OCI-LY1 (cell line): ENCODE measurements at regions not wholly inside any gene's neighbourhood (a gene's known extent, or its start where the extent isn't known, plus 50 kb on each side); places are given as distances from the start of the nearest gene placed in this dataset.

Experiments used
- H2AFZ ChIP-seq: fragments of 200-600 bp; sonication (generic), shearing (Covaris generic); 2 replicates; pipeline ENCODE4 v1.6.0; 2014; ENCODE audit warnings: antibody characterized with exemption, mild to moderate bottlenecking, low read length
- H3F3A ChIP-seq: fragments of 200-600 bp; sonication (generic), shearing (Covaris generic); 2 replicates; pipeline ENCODE4 v1.6.0; 2014; ENCODE audit warnings: mild to moderate bottlenecking, antibody characterized with exemption, low read length, moderate library complexity; ENCODE audit not compliant: insufficient read depth
- H3K27ac ChIP-seq: fragments of 200-600 bp; sonication (generic); 2 replicates; pipeline ENCODE4 v1.5.1; 2014; ENCODE audit warnings: low read length, mixed run types, mild to moderate bottlenecking, low read depth; ENCODE audit not compliant: poor library complexity, severe bottlenecking
- H3K27me3 ChIP-seq: fragments of 200-600 bp; sonication (generic); 2 replicates; pipeline ENCODE4 v1.6.0; 2014; ENCODE audit warnings: antibody characterized with exemption, mild to moderate bottlenecking, low read length, moderate library complexity; ENCODE audit not compliant: insufficient read depth
- H3K36me3 ChIP-seq: fragments of 200-600 bp; sonication (generic); 2 replicates; pipeline ENCODE4 v1.6.1; 2014; ENCODE audit warnings: mild to moderate bottlenecking, antibody characterized with exemption, low read length, moderate library complexity, mixed read lengths; ENCODE audit not compliant: insufficient read depth
- H3K4me1 ChIP-seq: fragments of 200-600 bp; sonication (generic); 2 replicates; pipeline ENCODE4 v1.5.1; 2014; ENCODE audit warnings: mild to moderate bottlenecking, low read length, moderate library complexity; ENCODE audit not compliant: insufficient read depth, severe bottlenecking
- H3K4me2 ChIP-seq: fragments of 200-600 bp; sonication (generic), shearing (Covaris generic); 2 replicates; pipeline ENCODE4 v1.6.1; 2014; ENCODE audit warnings: low read length
- H3K4me3 ChIP-seq: fragments of 200-600 bp; sonication (generic); 2 replicates; pipeline ENCODE4 v1.5.1; 2014; ENCODE audit warnings: low read length, low read depth, mild to moderate bottlenecking, mixed read lengths; ENCODE audit not compliant: poor library complexity, severe bottlenecking
- H3K79me2 ChIP-seq: fragments of 200-600 bp; shearing (Covaris generic); 2 replicates; pipeline ENCODE4 v1.6.1; 2016; ENCODE audit warnings: mixed run types, low read length, mixed read lengths; ENCODE audit not compliant: insufficient read depth
- H3K9ac ChIP-seq: fragments of 200-600 bp; sonication (generic), shearing (Covaris generic); 2 replicates; pipeline ENCODE4 v1.6.1; 2014; ENCODE audit warnings: mild to moderate bottlenecking, low read length, mixed read lengths
- H3K9me2 ChIP-seq: fragments of 200-600 bp; sonication (generic), shearing (Covaris generic); 2 replicates; pipeline ENCODE4 v1.6.1; 2014; ENCODE audit warnings: low read depth, mild to moderate bottlenecking, low read length, mixed read lengths
- H3K9me3 ChIP-seq: fragments of 200-600 bp; shearing (Covaris generic); 2 replicates; pipeline ENCODE4 v1.6.1; 2014; ENCODE audit warnings: low read length, mixed read lengths
- H4K20me1 ChIP-seq: fragments of 200-600 bp; sonication (generic), shearing (Covaris generic); 2 replicates; pipeline ENCODE4 v1.6.0; 2016; ENCODE audit warnings: mild to moderate bottlenecking, low read length; ENCODE audit not compliant: insufficient read depth
- CTCF ChIP-seq: fragments of 200-600 bp; sonication (generic), shearing (Covaris generic); IDR thresholded peaks from 2 replicates; pipeline ENCODE4 v1.5.1; 2017; ENCODE audit warnings: mild to moderate bottlenecking, antibody characterized with exemption, low read length, moderate library complexity, mixed read lengths
- EZH2 ChIP-seq: fragments of 200-600 bp; sonication (generic), shearing (Covaris generic); IDR thresholded peaks from 2 replicates; pipeline ENCODE4 v1.8.0; 2017; ENCODE audit warnings: borderline replicate concordance, mixed run types, mild to moderate bottlenecking, antibody characterized with exemption, low read length, moderate library complexity, mixed read lengths

GRCh38 chr2:181780047-181780651 is 99.8 kb upstream of the NEUROD1 start:
- TF ChIP-seq EZH2 (no peak), CTCF (no peak)
- no peaks in the 10 kb centered on the region for H3K79me2 ChIP-seq
- no peak overlapping the region for H2AFZ ChIP-seq
- H3F3A ChIP-seq: no peaks in the 10 kb centered on the region
- H3K9ac ChIP-seq: no peak overlapping the region
- no peak overlapping the region for H3K4me3 ChIP-seq
- no peaks in the 10 kb centered on the region for H3K9me3 ChIP-seq
- H3K36me3 ChIP-seq: no peaks in the 10 kb centered on the region
- H3K27ac ChIP-seq: no peak overlapping the region
- no peaks in the 10 kb centered on the region for H4K20me1 ChIP-seq
- no peaks in the 10 kb centered on the region for H3K9me2 ChIP-seq
- H3K4me2 ChIP-seq: no peak overlapping the region
- no peaks in the 10 kb centered on the region for H3K27me3 ChIP-seq
- H3K4me1 ChIP-seq: no peaks in the 10 kb centered on the region

GRCh38 chr2:181780657-181781056 is 100.3 kb upstream of the NEUROD1 start:
- no peaks in the 10 kb centered on the region for H3K9me3 ChIP-seq
- H3K4me3 ChIP-seq: no peak overlapping the region
- no peaks in the 10 kb centered on the region for H3K4me1 ChIP-seq
- no peak overlapping the region for H2AFZ ChIP-seq
- H3K79me2 ChIP-seq: no peaks in the 10 kb centered on the region
- no peak for TF ChIP-seq EZH2
- TF ChIP-seq CTCF: no peak
- no peaks in the 10 kb centered on the region for H3K9me2 ChIP-seq
- no peak overlapping the region for H3K4me2 ChIP-seq
- H3K9ac ChIP-seq: no peak overlapping the region
- no peaks in the 10 kb centered on the region for H3F3A ChIP-seq
- no peaks in the 10 kb centered on the region for H4K20me1 ChIP-seq
- H3K27me3 ChIP-seq: no peaks in the 10 kb centered on the region
- no peaks in the 10 kb centered on the region for H3K36me3 ChIP-seq
- H3K27ac ChIP-seq: no peak overlapping the region

- Histone ChIP-seq H3K9me3 (no peaks in the 10 kb centered on the region), H3F3A (no peaks in the 10 kb centered on the region), H3K79me2 (no peaks in the 10 kb centered on the region), H3K36me3 (no peaks in the 10 kb centered on the region), H3K27ac (no peak overlapping the region), H3K9ac (no peak overlapping the region), H3K4me2 (no peak overlapping the region), H3K27me3 (no peaks in the 10 kb centered on the region), H2AFZ (no peak overlapping the region), H3K4me3 (no peak overlapping the region), H3K4me1 (no peaks in the 10 kb centered on the region), H3K9me2 (no peaks in the 10 kb centered on the region), H4K20me1 (no peaks in the 10 kb centered on the region)
- TF ChIP-seq CTCF: no peak
- TF ChIP-seq EZH2: no peak
Measured at GRCh38 chr2:181781078-181781786, 100.9 kb upstream of the NEUROD1 start.
